Endothelial cell (in vitro differentiated cells): ENCODE measurements at regions not wholly inside any gene's neighbourhood (a gene's known extent, or its start where the extent isn't known, plus 50 kb on each side); places are given as distances from the start of the nearest gene placed in this dataset.

Source experiments
- DNase-seq: peaks from one replicate; pipeline ENCODE4 v3.0.0; 2021; ENCODE audit warnings: low spot score
- H3K27ac Mint-ChIP-seq: one replicate; pipeline ENCODE4 v1.8.0; 2021; ENCODE audit warnings: mixed read lengths, inconsistent platforms; ENCODE audit not compliant: unreplicated experiment
- H3K27me3 Mint-ChIP-seq: one replicate; pipeline ENCODE4 v1.8.0; 2021; ENCODE audit warnings: mild to moderate bottlenecking, moderate library complexity, mixed read lengths, inconsistent platforms; ENCODE audit not compliant: unreplicated experiment
- H3K36me3 Mint-ChIP-seq: one replicate; pipeline ENCODE4 v1.8.0; 2021; ENCODE audit warnings: mild to moderate bottlenecking, low read depth, mixed read lengths, inconsistent platforms; ENCODE audit not compliant: unreplicated experiment
- H3K4me1 Mint-ChIP-seq: one replicate; pipeline ENCODE4 v1.8.0; 2021; ENCODE audit warnings: mild to moderate bottlenecking, mixed read lengths, inconsistent platforms; ENCODE audit not compliant: unreplicated experiment
- H3K4me3 Mint-ChIP-seq: one replicate; pipeline ENCODE4 v1.8.0; 2021; ENCODE audit warnings: mild to moderate bottlenecking, mixed read lengths, inconsistent platforms; ENCODE audit not compliant: unreplicated experiment
- H3K9me3 Mint-ChIP-seq: one replicate; pipeline ENCODE4 v1.8.0; 2021; ENCODE audit warnings: mixed read lengths, inconsistent platforms; ENCODE audit not compliant: unreplicated experiment
- CTCF ChIP-seq: fragments of 200-600 bp; sonication (generic); IDR thresholded peaks from one replicate; pipeline ENCODE4 v1.5.0; 2021; ENCODE audit warnings: antibody characterized with exemption; ENCODE audit not compliant: unreplicated experiment

GRCh38 chr6:14284969-14285590 is 167.5 kb downstream of the CD83 start:
- Mint-ChIP-seq H3K27me3 (peaks cover 7% of the 10 kb centered on the region), H3K27ac (no peak overlapping the region), H3K4me1 (peaks cover 10% of the 10 kb centered on the region), H3K9me3 (no peaks in the 10 kb centered on the region), H3K36me3 (no peaks in the 10 kb centered on the region), H3K4me3 (no peak overlapping the region)
- DNase-seq = no peak
- no peak for TF ChIP-seq CTCF

GRCh38 chr6:14286144-14286543 is 168.6 kb downstream of the CD83 start:
- Mint-ChIP-seq H3K4me1 (peaks cover 10% of the 10 kb centered on the region), H3K4me3 (no peak overlapping the region), H3K27me3 (peaks cover 7% of the 10 kb centered on the region), H3K27ac (no peak overlapping the region), H3K36me3 (no peaks in the 10 kb centered on the region), H3K9me3 (no peaks in the 10 kb centered on the region)
- TF ChIP-seq CTCF = no peak
- no peak for DNase-seq

GRCh38 chr6:14286634-14287428 is 169.3 kb downstream of the CD83 start:
- Mint-ChIP-seq H3K4me1 (peaks cover 10% of the 10 kb centered on the region), H3K9me3 (no peaks in the 10 kb centered on the region), H3K27me3 (peaks cover 5% of the 10 kb centered on the region), H3K27ac (no peak overlapping the region), H3K4me3 (no peak overlapping the region), H3K36me3 (no peaks in the 10 kb centered on the region)
- TF ChIP-seq CTCF = no peak
- DNase-seq = no peak

- Mint-ChIP-seq H3K4me3 (no peak overlapping the region), H3K9me3 (no peaks in the 10 kb centered on the region), H3K27me3 (peaks cover 1% of the 10 kb centered on the region), H3K27ac (no peak overlapping the region), H3K4me1 (peaks cover 10% of the 10 kb centered on the region), H3K36me3 (no peaks in the 10 kb centered on the region)
- no peak for TF ChIP-seq CTCF
- no peak for DNase-seq
Measured at GRCh38 chr6:14287707-14288106, 170.1 kb downstream of the CD83 start.

GRCh38 chr6:14288910-14289309 is 171.3 kb downstream of the CD83 start:
- TF ChIP-seq CTCF = no peak
- Mint-ChIP-seq H3K4me3 (no peak overlapping the region), H3K9me3 (no peaks in the 10 kb centered on the region), H3K27me3 (peaks cover 2% of the 10 kb centered on the region), H3K36me3 (no peaks in the 10 kb centered on the region), H3K27ac (no peak overlapping the region), H3K4me1 (peaks cover 3% of the 10 kb centered on the region)
- no peak for DNase-seq
